ENCODE measurements at regions not wholly inside any gene's neighbourhood (a gene's known extent, or its start where the extent isn't known, plus 50 kb on each side); places are given as distances from the start of the nearest gene placed in this dataset.

GRCh38 chr9:13387734-13388067 lies 108.2 kb upstream of the MPDZ start:
- Mint-ChIP-seq H3K4me3 (no peak overlapping the region), H3K27me3 (no peaks in the 10 kb centered on the region), H3K4me1 (no peaks in the 10 kb centered on the region), H3K36me3 (no peaks in the 10 kb centered on the region), H3K9me3 (peaks cover 5 to 61% (median 27%) of the 10 kb centered on the region in 8 donors), H3K27ac (no peak overlapping the region)
- CTCF ChIA-PET (ENCODE audit: partially characterized antibody) = no interaction called here
- DNase-seq = no peak
- Histone ChIP-seq H3K27ac (ENCODE audit: low read depth, low read length) (no peak overlapping the region), H3K36me3 (ENCODE audit: insufficient read depth, low read length) (no peaks in the 10 kb centered on the region), H3K9me3 (ENCODE audit: control insufficient read depth in 1 of 2, low read length in 2 of 2) (no peaks in the 10 kb centered on the region), H3K27me3 (ENCODE audit: insufficient read depth, low read length) (no peaks in the 10 kb centered on the region), H3K4me1 (ENCODE audit: insufficient read depth, low read length) (no peaks in the 10 kb centered on the region), H3K4me3 (ENCODE audit: low read length in 2 of 2) (no peak overlapping the region)
- intact Hi-C loops (cut with micrococcal nuclease) = no loop called here
- POLR2A ChIA-PET (ENCODE audit: partially characterized antibody) = no interaction called here

- DNase-seq = no peak
- CTCF ChIA-PET (ENCODE audit: partially characterized antibody) = interaction anchor here (0.6 kb wide), 1 partner anchor 968 kb away, joined by 3 read pairs; no protein-coding TSS in a partner anchor
- Mint-ChIP-seq H3K9me3 (peaks cover 5 to 58% (median 28%) of the 10 kb centered on the region in 8 donors), H3K36me3 (no peaks in the 10 kb centered on the region), H3K27ac (no peak overlapping the region), H3K27me3 (no peaks in the 10 kb centered on the region), H3K4me1 (no peaks in the 10 kb centered on the region), H3K4me3 (no peak overlapping the region)
- H3K4me3 ChIP-seq (ENCODE audit: low read length in 2 of 2) = no peak overlapping the region
- no peak overlapping the region for H3K27ac ChIP-seq (ENCODE audit: low read depth, low read length)
- no peaks in the 10 kb centered on the region for H3K4me1 ChIP-seq (ENCODE audit: insufficient read depth, low read length)
- intact Hi-C loops (cut with micrococcal nuclease) = no loop called here
- POLR2A ChIA-PET (ENCODE audit: partially characterized antibody) = no interaction called here
- no peaks in the 10 kb centered on the region for H3K27me3 ChIP-seq (ENCODE audit: insufficient read depth, low read length)
- no peaks in the 10 kb centered on the region for H3K36me3 ChIP-seq (ENCODE audit: insufficient read depth, low read length)
- no peaks in the 10 kb centered on the region for H3K9me3 ChIP-seq (ENCODE audit: control insufficient read depth in 1 of 2, low read length in 2 of 2)
Observed at GRCh38 chr9:13386935-13387733, 107.6 kb upstream of the MPDZ start.

- H3K9me3 Mint-ChIP-seq = peaks cover 4 to 54% (median 26%) of the 10 kb centered on the region in 8 donors
Observed at GRCh38 chr9:13386316-13386715, 106.8 kb upstream of the MPDZ start.

GRCh38 chr9:13383855-13384254 lies 104.4 kb upstream of the MPDZ start:
- POLR2A ChIA-PET (ENCODE audit: partially characterized antibody) = no interaction called here
- CTCF ChIA-PET (ENCODE audit: partially characterized antibody) = no interaction called here
- Histone ChIP-seq H3K4me3 (ENCODE audit: low read length in 2 of 2) (no peak overlapping the region), H3K9me3 (ENCODE audit: control insufficient read depth in 1 of 2, low read length in 2 of 2) (no peaks in the 10 kb centered on the region), H3K4me1 (ENCODE audit: insufficient read depth, low read length) (no peaks in the 10 kb centered on the region), H3K36me3 (ENCODE audit: insufficient read depth, low read length) (no peaks in the 10 kb centered on the region), H3K27ac (ENCODE audit: low read depth, low read length) (no peak overlapping the region), H3K27me3 (ENCODE audit: insufficient read depth, low read length) (no peaks in the 10 kb centered on the region)
- intact Hi-C loops (cut with micrococcal nuclease) = no loop called here
- no peaks in the 10 kb centered on the region for H3K27me3 Mint-ChIP-seq
- no peak for DNase-seq
- no peak overlapping the region for H3K4me3 Mint-ChIP-seq
- no peaks in the 10 kb centered on the region for H3K4me1 Mint-ChIP-seq
- no peak overlapping the region for H3K27ac Mint-ChIP-seq
- peaks cover 4 to 48% (median 13%) of the 10 kb centered on the region in 8 donors for H3K9me3 Mint-ChIP-seq
- no peaks in the 10 kb centered on the region for H3K36me3 Mint-ChIP-seq

More at GRCh38 chr9:13386316-13386715, 106.8 kb upstream of the MPDZ start:
- ChIA-PET CTCF (ENCODE audit: partially characterized antibody) (no interaction called here), POLR2A (ENCODE audit: partially characterized antibody) (no interaction called here)
- Mint-ChIP-seq H3K4me1 (no peaks in the 10 kb centered on the region), H3K27me3 (no peaks in the 10 kb centered on the region), H3K36me3 (no peaks in the 10 kb centered on the region), H3K27ac (no peak overlapping the region), H3K4me3 (no peak overlapping the region)
- DNase-seq = no peak
- no peaks in the 10 kb centered on the region for H3K4me1 ChIP-seq (ENCODE audit: insufficient read depth, low read length)
- H3K9me3 ChIP-seq (ENCODE audit: control insufficient read depth in 1 of 2, low read length in 2 of 2) = no peaks in the 10 kb centered on the region
- no peaks in the 10 kb centered on the region for H3K36me3 ChIP-seq (ENCODE audit: insufficient read depth, low read length)
- no peaks in the 10 kb centered on the region for H3K27me3 ChIP-seq (ENCODE audit: insufficient read depth, low read length)
- no peak overlapping the region for H3K27ac ChIP-seq (ENCODE audit: low read depth, low read length)
- no peak overlapping the region for H3K4me3 ChIP-seq (ENCODE audit: low read length in 2 of 2)
- intact Hi-C loops (cut with micrococcal nuclease) = no loop called here

- Histone ChIP-seq H3K4me3 (ENCODE audit: low read length in 2 of 2) (no peak overlapping the region), H3K4me1 (ENCODE audit: insufficient read depth, low read length) (no peaks in the 10 kb centered on the region), H3K27ac (ENCODE audit: low read depth, low read length) (no peak overlapping the region), H3K27me3 (ENCODE audit: insufficient read depth, low read length) (no peaks in the 10 kb centered on the region), H3K36me3 (ENCODE audit: insufficient read depth, low read length) (no peaks in the 10 kb centered on the region), H3K9me3 (ENCODE audit: control insufficient read depth in 1 of 2, low read length in 2 of 2) (no peaks in the 10 kb centered on the region)
- H3K4me1 Mint-ChIP-seq = no peaks in the 10 kb centered on the region
- H3K27ac Mint-ChIP-seq = no peak overlapping the region
- CTCF ChIA-PET (ENCODE audit: partially characterized antibody) = no interaction called here
- POLR2A ChIA-PET (ENCODE audit: partially characterized antibody) = no interaction called here
- intact Hi-C loops (cut with micrococcal nuclease) = no loop called here
- H3K9me3 Mint-ChIP-seq = peaks cover 4 to 48% (median 13%) of the 10 kb centered on the region in 8 donors
- no peak overlapping the region for H3K4me3 Mint-ChIP-seq
- H3K36me3 Mint-ChIP-seq = no peaks in the 10 kb centered on the region
- no peak for DNase-seq
- no peaks in the 10 kb centered on the region for H3K27me3 Mint-ChIP-seq
Observed at GRCh38 chr9:13383216-13383615, 103.7 kb upstream of the MPDZ start.

- no peaks in the 10 kb centered on the region for H3K4me1 ChIP-seq (ENCODE audit: insufficient read depth, low read length)
- Mint-ChIP-seq H3K4me3 (no peak overlapping the region), H3K9me3 (peaks cover 4 to 47% (median 13%) of the 10 kb centered on the region in 8 donors), H3K27ac (no peak overlapping the region), H3K4me1 (no peaks in the 10 kb centered on the region), H3K27me3 (no peaks in the 10 kb centered on the region), H3K36me3 (no peaks in the 10 kb centered on the region)
- no peak overlapping the region for H3K27ac ChIP-seq (ENCODE audit: low read depth, low read length)
- no peaks in the 10 kb centered on the region for H3K36me3 ChIP-seq (ENCODE audit: insufficient read depth, low read length)
- intact Hi-C loops (cut with micrococcal nuclease) = no loop called here
- H3K9me3 ChIP-seq (ENCODE audit: control insufficient read depth in 1 of 2, low read length in 2 of 2) = no peaks in the 10 kb centered on the region
- POLR2A ChIA-PET (ENCODE audit: partially characterized antibody) = no interaction called here
- no peak for DNase-seq
- no peak overlapping the region for H3K4me3 ChIP-seq (ENCODE audit: low read length in 2 of 2)
- no peaks in the 10 kb centered on the region for H3K27me3 ChIP-seq (ENCODE audit: insufficient read depth, low read length)
- CTCF ChIA-PET (ENCODE audit: partially characterized antibody) = no interaction called here
Observed at GRCh38 chr9:13382595-13382994, 103.1 kb upstream of the MPDZ start.

GRCh38 chr9:13380903-13381302 lies 101.4 kb upstream of the MPDZ start:
- intact Hi-C loops (cut with micrococcal nuclease) = no loop called here
- H3K36me3 ChIP-seq (ENCODE audit: insufficient read depth, low read length) = no peaks in the 10 kb centered on the region
- Mint-ChIP-seq H3K27ac (no peak overlapping the region), H3K4me3 (no peak overlapping the region), H3K27me3 (no peaks in the 10 kb centered on the region), H3K36me3 (no peaks in the 10 kb centered on the region), H3K4me1 (no peaks in the 10 kb centered on the region), H3K9me3 (peaks cover 4 to 37% (median 12%) of the 10 kb centered on the region in 8 donors)
- no peaks in the 10 kb centered on the region for H3K27me3 ChIP-seq (ENCODE audit: insufficient read depth, low read length)
- POLR2A ChIA-PET (ENCODE audit: partially characterized antibody) = no interaction called here
- no peaks in the 10 kb centered on the region for H3K4me1 ChIP-seq (ENCODE audit: insufficient read depth, low read length)
- CTCF ChIA-PET (ENCODE audit: partially characterized antibody) = no interaction called here
- H3K9me3 ChIP-seq (ENCODE audit: control insufficient read depth in 1 of 2, low read length in 2 of 2) = no peaks in the 10 kb centered on the region
- no peak for DNase-seq
- no peak overlapping the region for H3K4me3 ChIP-seq (ENCODE audit: low read length in 2 of 2)
- H3K27ac ChIP-seq (ENCODE audit: low read depth, low read length) = no peak overlapping the region

Measured in CD4-positive, alpha-beta memory T cell (primary cell).